PC-9 (cell line): ENCODE measurements at regions not wholly inside any gene's neighbourhood (a gene's known extent, or its start where the extent isn't known, plus 50 kb on each side); places are given as distances from the start of the nearest gene placed in this dataset.

Experiments
- BruUV-seq: library from RNA; stranded (reverse); fragments of 400-500 nt; replicated peaks from 2 replicates; lab custom pipeline; 2021; lab: Mats Ljungman, UMichigan
- CTCF ChIA-PET: fragments of 300-600 bp; sonication (Branson Sonifier 250); formaldehyde crosslinking; loops from one replicate; lab custom pipeline; 2022; ENCODE audit warnings: antibody characterized with exemption; lab: Charles Lee
- POLR2A ChIA-PET: fragments of 300-600 bp; sonication (Branson Sonifier 250); formaldehyde crosslinking; loops from one replicate; lab custom pipeline; 2022; ENCODE audit warnings: antibody characterized with exemption; ENCODE audit not compliant: unreplicated experiment; lab: Charles Lee
- DNase-seq, 2 experiments: peaks; one replicate each; pipeline versions ENCODE4 v3.0.0 to v3.0.0-alpha.2; 2015 to 2022; ENCODE audit warnings: mixed read lengths in 1 of 2
- H2AFZ ChIP-seq: fragments of 200-600 bp; sonication (generic); 2 replicates; pipeline ENCODE4 v1.8.1; 2017; ENCODE audit warnings: antibody characterized with exemption
- H3F3A ChIP-seq: fragments of 200-600 bp; sonication (generic); 2 replicates; pipeline ENCODE4 v1.8.1; 2017; ENCODE audit warnings: antibody characterized with exemption, mild to moderate bottlenecking, low read depth; ENCODE audit not compliant: insufficient read depth
- H3K27ac ChIP-seq: fragments of 200-600 bp; sonication (generic); 2 replicates; pipeline ENCODE4 v1.6.1; 2016; ENCODE audit warnings: mixed run types
- H3K27me3 ChIP-seq: fragments of 200-600 bp; sonication (generic); 2 replicates; pipeline ENCODE4 v1.6.1; 2016; ENCODE audit warnings: low read depth, mixed run types; ENCODE audit not compliant: insufficient read depth
- H3K36me3 ChIP-seq: fragments of 200-600 bp; sonication (generic); 2 replicates; pipeline ENCODE4 v1.6.1; 2016; ENCODE audit warnings: low read depth, mixed run types
- H3K4me1 ChIP-seq: fragments of 200-600 bp; sonication (generic); replicated peaks from 2 replicates; pipeline ENCODE4 v1.6.1; 2016; ENCODE audit warnings: mixed run types; ENCODE audit not compliant: insufficient read depth
- H3K4me2 ChIP-seq: fragments of 200-600 bp; sonication (generic); 2 replicates; pipeline ENCODE4 v1.6.1; 2017; ENCODE audit warnings: mixed run types
- H3K4me3 ChIP-seq: fragments of 200-600 bp; sonication (generic); 2 replicates; pipeline ENCODE4 v1.6.1; 2016; ENCODE audit warnings: mixed run types
- H3K79me2 ChIP-seq: fragments of 200-600 bp; sonication (generic); 2 replicates; pipeline ENCODE4 v1.6.1; 2017; ENCODE audit warnings: low read depth, mixed run types
- H3K9me2 ChIP-seq: fragments of 200-600 bp; sonication (generic); 2 replicates; pipeline ENCODE4 v1.8.1; 2017; ENCODE audit warnings: mild to moderate bottlenecking; ENCODE audit not compliant: insufficient read depth
- H3K9me3 ChIP-seq: fragments of 200-600 bp; sonication (generic); 2 replicates; pipeline ENCODE4 v1.8.1; 2016; ENCODE audit warnings: low read depth; ENCODE audit not compliant: insufficient read depth
- H4K20me1 ChIP-seq: fragments of 200-600 bp; sonication (generic); 2 replicates; pipeline ENCODE4 v1.8.1; 2017; ENCODE audit not compliant: insufficient read depth
- EZH2 ChIP-seq: fragments of 200-600 bp; sonication (generic); IDR thresholded peaks from 2 replicates; pipeline ENCODE4 v1.8.0; 2017; ENCODE audit warnings: antibody characterized with exemption, low read depth
- intact Hi-C: fragments of 100-400 bp; cut with micrococcal nuclease; formaldehyde crosslinking; loops from one replicate; pipeline ENCODE4 v1.10.0; 2022; ENCODE audit not compliant: unreplicated experiment
- TF ChIP-seq, protein P1 (sequence below): fragments of 200-600 bp; sonication (generic); conservative IDR thresholded peaks from 2 replicates; pipeline ENCODE4 v1.6.1; 2017; ENCODE audit warnings: mixed run types, antibody characterized with exemption, mild to moderate bottlenecking, moderate library complexity

DNA sequence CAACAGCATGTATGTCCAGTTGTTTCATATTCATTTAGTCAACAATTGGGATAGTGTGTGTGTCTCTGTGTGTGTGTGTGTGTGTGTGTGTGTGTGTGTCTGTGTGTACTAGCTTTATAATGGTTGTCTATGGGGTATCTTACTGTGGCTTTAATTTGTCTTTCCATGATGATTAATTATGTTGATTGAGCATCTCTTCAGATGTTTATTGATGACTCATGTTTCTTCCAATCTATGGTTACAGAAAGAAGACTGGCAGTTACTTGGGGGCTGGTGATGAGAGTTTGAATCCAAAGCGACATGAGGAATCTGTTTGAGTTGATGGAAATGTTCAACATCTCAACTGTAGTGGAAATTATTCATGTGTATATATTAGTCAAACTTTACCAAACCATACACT, 440.1 kb downstream of the ZNF385D start:
- ChIA-PET POLR2A (no interaction called here), CTCF (no interaction called here)
- Histone ChIP-seq H3K9me3 (no peaks in the 10 kb centered on the region; the same call in 1 of the 2 replicates), H3K27me3 (no peaks in the 10 kb centered on the region), H4K20me1 (no peaks in the 10 kb centered on the region), H3K27ac (no peak overlapping the region), H3K79me2 (no peaks in the 10 kb centered on the region), H3K36me3 (no peaks in the 10 kb centered on the region), H3K4me3 (no peak overlapping the region), H3K4me1 (no peaks in the 10 kb centered on the region), H3K4me2 (no peak overlapping the region), H3K9me2 (no peaks in the 10 kb centered on the region), H3F3A (no peaks in the 10 kb centered on the region), H2AFZ (no peak overlapping the region)
- no peak for DNase-seq
- intact Hi-C loops = no loop called here
- no TSS peak for BruUV-seq
- TF ChIP-seq, protein P1, sequence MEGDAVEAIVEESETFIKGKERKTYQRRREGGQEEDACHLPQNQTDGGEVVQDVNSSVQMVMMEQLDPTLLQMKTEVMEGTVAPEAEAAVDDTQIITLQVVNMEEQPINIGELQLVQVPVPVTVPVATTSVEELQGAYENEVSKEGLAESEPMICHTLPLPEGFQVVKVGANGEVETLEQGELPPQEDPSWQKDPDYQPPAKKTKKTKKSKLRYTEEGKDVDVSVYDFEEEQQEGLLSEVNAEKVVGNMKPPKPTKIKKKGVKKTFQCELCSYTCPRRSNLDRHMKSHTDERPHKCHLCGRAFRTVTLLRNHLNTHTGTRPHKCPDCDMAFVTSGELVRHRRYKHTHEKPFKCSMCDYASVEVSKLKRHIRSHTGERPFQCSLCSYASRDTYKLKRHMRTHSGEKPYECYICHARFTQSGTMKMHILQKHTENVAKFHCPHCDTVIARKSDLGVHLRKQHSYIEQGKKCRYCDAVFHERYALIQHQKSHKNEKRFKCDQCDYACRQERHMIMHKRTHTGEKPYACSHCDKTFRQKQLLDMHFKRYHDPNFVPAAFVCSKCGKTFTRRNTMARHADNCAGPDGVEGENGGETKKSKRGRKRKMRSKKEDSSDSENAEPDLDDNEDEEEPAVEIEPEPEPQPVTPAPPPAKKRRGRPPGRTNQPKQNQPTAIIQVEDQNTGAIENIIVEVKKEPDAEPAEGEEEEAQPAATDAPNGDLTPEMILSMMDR = no peak
- no peak for TF ChIP-seq EZH2

GRCh38 chr3:21310161-21310560, 440.8 kb downstream of the ZNF385D start:
- Histone ChIP-seq H4K20me1 (no peaks in the 10 kb centered on the region), H3K27me3 (no peaks in the 10 kb centered on the region), H3F3A (no peaks in the 10 kb centered on the region), H3K4me2 (no peak overlapping the region), H3K79me2 (no peaks in the 10 kb centered on the region), H3K27ac (no peak overlapping the region), H3K36me3 (no peaks in the 10 kb centered on the region), H3K9me3 (no peaks in the 10 kb centered on the region; the same call in 1 of the 2 replicates), H3K4me3 (no peak overlapping the region), H3K9me2 (no peaks in the 10 kb centered on the region), H3K4me1 (no peaks in the 10 kb centered on the region), H2AFZ (no peak overlapping the region)
- BruUV-seq = no TSS peak
- no peak for DNase-seq
- intact Hi-C loops = no loop called here
- CTCF ChIA-PET = no interaction called here
- POLR2A ChIA-PET = no interaction called here
- TF ChIP-seq EZH2 = no peak
- TF ChIP-seq, protein P1 = no peak

- Histone ChIP-seq H3K4me1 (no peaks in the 10 kb centered on the region), H3F3A (no peaks in the 10 kb centered on the region), H3K9me3 (no peaks in the 10 kb centered on the region), H3K36me3 (no peaks in the 10 kb centered on the region), H2AFZ (no peak overlapping the region), H4K20me1 (0 out of 2 replicates have a peak, but pooled peaks cover 3% of the 10 kb centered on the region), H3K27me3 (no peaks in the 10 kb centered on the region), H3K4me2 (no peak overlapping the region), H3K27ac (no peak overlapping the region), H3K9me2 (no peaks in the 10 kb centered on the region), H3K79me2 (no peaks in the 10 kb centered on the region), H3K4me3 (no peak overlapping the region)
- BruUV-seq = no TSS peak
- ChIA-PET POLR2A (no interaction called here), CTCF (no interaction called here)
- no peak for DNase-seq
- intact Hi-C loops = no loop called here
- TF ChIP-seq, protein P1 = no peak
- TF ChIP-seq EZH2 = no peak
Observed at GRCh38 chr3:21297304-21297703, 453.7 kb downstream of the ZNF385D start.
